M059J (cell line): ENCODE measurements at regions not wholly inside any gene's neighbourhood (a gene's known extent, or its start where the extent isn't known, plus 50 kb on each side); places are given as distances from the start of the nearest gene placed in this dataset.
"Not testable (repeated sequence)": the region's sequence is repeated elsewhere in the genome, so short reads cannot be mapped to it uniquely, and the experiment has no call there.

Experiments
- DNase-seq: peaks from one replicate; pipeline ENCODE4 v3.0.0-alpha.2; 2012; ENCODE audit warnings: low read depth

GRCh38 chr4:116668190-116668589 lies 417.2 kb downstream of the TRAM1L1 start:
- DNase-seq: no peak

- no peak for DNase-seq
Observed at GRCh38 chr4:116665716-116666115, 419.7 kb downstream of the TRAM1L1 start.

- no peak for DNase-seq
Observed at GRCh38 chr4:116664198-116664597, 421.2 kb downstream of the TRAM1L1 start.

GRCh38 chr4:116639070-116639577 lies 446.3 kb downstream of the TRAM1L1 start:
- no peak for DNase-seq

- no peak for DNase-seq
Observed at GRCh38 chr4:116638592-116638991, 446.8 kb downstream of the TRAM1L1 start.

GRCh38 chr4:116636917-116637316 lies 448.5 kb downstream of the TRAM1L1 start:
- no peak for DNase-seq

GRCh38 chr4:116632269-116632668 lies 453.1 kb downstream of the TRAM1L1 start:
- DNase-seq: no peak

- DNase-seq: no peak
Observed at GRCh38 chr4:116628598-116628997, 456.8 kb downstream of the TRAM1L1 start.

GRCh38 chr4:116627545-116627944 lies 457.8 kb downstream of the TRAM1L1 start:
- DNase-seq: no peak

GRCh38 chr4:116619508-116619907 lies 465.9 kb downstream of the TRAM1L1 start:
- DNase-seq: not testable (repeated sequence)

GRCh38 chr4:116618638-116619037 lies 466.7 kb downstream of the TRAM1L1 start:
- DNase-seq: no peak

GRCh38 chr4:116603096-116603495 lies 482.3 kb downstream of the TRAM1L1 start:
- no peak for DNase-seq

- no peak for DNase-seq
Observed at GRCh38 chr4:116599859-116600258, 485.5 kb downstream of the TRAM1L1 start.

- DNase-seq: no peak
Observed at GRCh38 chr4:116598980-116599789, 486.2 kb downstream of the TRAM1L1 start.

GRCh38 chr4:116598155-116598979 lies 487.0 kb downstream of the TRAM1L1 start:
- DNase-seq: no peak

- DNase-seq: no peak
Observed at GRCh38 chr4:116590648-116591047, 494.7 kb downstream of the TRAM1L1 start.

- DNase-seq: no peak
Observed at GRCh38 chr4:116588783-116589182, 496.6 kb downstream of the TRAM1L1 start.

- no peak for DNase-seq
Observed at GRCh38 chr4:116585246-116585645, 500.1 kb downstream of the TRAM1L1 start.

- DNase-seq: no peak
Observed at GRCh38 chr4:116577321-116577720, 508.1 kb downstream of the TRAM1L1 start.

GRCh38 chr4:116573540-116573939 lies 511.8 kb downstream of the TRAM1L1 start:
- DNase-seq: no peak

GRCh38 chr4:116561768-116562167 lies 523.6 kb downstream of the TRAM1L1 start:
- no peak for DNase-seq

GRCh38 chr4:116551806-116552205 lies 533.6 kb downstream of the TRAM1L1 start:
- DNase-seq: no peak

GRCh38 chr4:116547632-116548031 lies 537.7 kb downstream of the TRAM1L1 start:
- DNase-seq: no peak
